Peyer's patch (tissue), 4 donors: ENCODE measurements at regions not wholly inside any gene's neighbourhood (a gene's known extent, or its start where the extent isn't known, plus 50 kb on each side); places are given as distances from the start of the nearest gene placed in this dataset.

Experiments
- CTCF ChIP-seq, 6 experiments: fragments of 450-650 bp in 4 of 6; fragments of 200-600 bp in 2 of 6; sonication (generic) in 1 of 6; IDR thresholded peaks; one replicate each; pipeline ENCODE4 v1.5.1; 2017 to 2019; ENCODE audit warnings: antibody characterized with exemption in 6 of 6, mild to moderate bottlenecking in 3 of 6, moderate library complexity in 1 of 6
- POLR2A ChIP-seq, 2 donors: fragments of 450-650 bp; IDR thresholded peaks; one replicate each; pipeline ENCODE4 v1.5.1; 2017; ENCODE audit warnings: antibody characterized with exemption in 2 of 2, mild to moderate bottlenecking in 2 of 2, moderate library complexity in 2 of 2

DNA sequence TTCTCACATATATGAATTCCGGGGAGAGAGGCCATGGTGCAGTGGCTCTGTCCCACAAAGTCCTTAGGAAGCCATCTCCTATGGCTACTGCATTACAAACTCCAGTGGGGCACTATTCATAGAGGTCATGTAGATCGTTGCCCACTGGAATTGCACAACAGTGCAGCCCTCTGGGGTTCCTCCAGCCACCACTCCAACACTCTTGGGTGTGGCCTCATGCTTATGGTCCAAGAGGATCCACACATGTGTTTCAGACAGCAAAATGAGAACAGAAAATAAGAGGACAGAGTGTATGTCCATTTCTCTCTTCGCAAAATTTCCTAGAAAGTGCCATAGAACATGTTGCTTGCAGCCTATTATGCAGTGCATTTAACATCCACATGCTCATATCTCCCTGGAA is 444.2 kb upstream of the FAM241A start:
- TF ChIP-seq CTCF (IDR thresholded peaks at IDR 0.05), result no peak
- no peak for TF ChIP-seq POLR2A (IDR thresholded peaks at IDR 0.05)
